Loucy (cell line): ENCODE measurements at regions not wholly inside any gene's neighbourhood (a gene's known extent, or its start where the extent isn't known, plus 50 kb on each side); places are given as distances from the start of the nearest gene placed in this dataset.

ENCODE experiments used
- H2AFZ ChIP-seq: fragments of 200-600 bp; sonication (generic); 2 replicates; pipeline ENCODE4 v1.6.0; 2016; ENCODE audit warnings: antibody characterized with exemption, mild to moderate bottlenecking, low read length, moderate library complexity
- H3F3A ChIP-seq: fragments of 200-600 bp; 2 replicates; pipeline ENCODE4 v1.6.0; 2016; ENCODE audit warnings: antibody characterized with exemption, low read depth, mild to moderate bottlenecking
- H3K27me3 ChIP-seq: fragments of 200-600 bp; sonication (generic); 2 replicates; pipeline ENCODE4 v1.6.1; 2014; ENCODE audit warnings: low read length, mild to moderate bottlenecking; ENCODE audit not compliant: insufficient read depth, poor library complexity, severe bottlenecking
- H3K36me3 ChIP-seq: fragments of 200-600 bp; sonication (generic); 2 replicates; pipeline ENCODE4 v1.6.1; 2016; ENCODE audit warnings: low read length; ENCODE audit not compliant: insufficient read depth
- H3K4me1 ChIP-seq: fragments of 200-600 bp; sonication (generic); 2 replicates; pipeline ENCODE4 v1.5.1; 2014; ENCODE audit warnings: low read length, mild to moderate bottlenecking; ENCODE audit not compliant: insufficient read depth, poor library complexity, severe bottlenecking
- H3K4me2 ChIP-seq: fragments of 200-600 bp; sonication (generic); 2 replicates; pipeline ENCODE4 v1.6.0; 2014; ENCODE audit warnings: antibody characterized with exemption, low read length, low read depth, mild to moderate bottlenecking; ENCODE audit not compliant: poor library complexity, severe bottlenecking
- H3K4me3 ChIP-seq: fragments of 200-600 bp; sonication (generic); 2 replicates; pipeline ENCODE4 v1.5.1; 2014; ENCODE audit warnings: low read length, mild to moderate bottlenecking, mixed read lengths; ENCODE audit not compliant: poor library complexity, severe bottlenecking
- H3K79me2 ChIP-seq: fragments of 200-600 bp; sonication (generic); 2 replicates; pipeline ENCODE4 v1.6.1; 2014; ENCODE audit warnings: low read length; ENCODE audit not compliant: insufficient read depth
- H3K9ac ChIP-seq: fragments of 200-600 bp; sonication (generic); 2 replicates; pipeline ENCODE4 v1.6.0; 2014; ENCODE audit warnings: mild to moderate bottlenecking, low read depth, low read length, moderate library complexity; ENCODE audit not compliant: poor library complexity, severe bottlenecking
- H3K9me2 ChIP-seq: fragments of 200-600 bp; sonication (generic); replicated peaks from 2 replicates; pipeline ENCODE4 v1.6.1; 2016; ENCODE audit warnings: low read depth, low read length, mixed read lengths
- H3K9me3 ChIP-seq: fragments of 200-600 bp; sonication (generic); 2 replicates; pipeline ENCODE4 v1.6.1; 2014; ENCODE audit warnings: mild to moderate bottlenecking, antibody characterized with exemption, low read length, low read depth; ENCODE audit not compliant: insufficient read depth
- H4K20me1 ChIP-seq: fragments of 200-600 bp; sonication (generic); 2 replicates; pipeline ENCODE4 v1.6.0; 2014; ENCODE audit warnings: antibody characterized with exemption, low read length, mild to moderate bottlenecking; ENCODE audit not compliant: insufficient read depth, poor library complexity, severe bottlenecking
- CTCF ChIP-seq: fragments of 200-600 bp; sonication (generic); conservative IDR thresholded peaks from 2 replicates; pipeline ENCODE4 v1.5.1; 2014; ENCODE audit warnings: mild to moderate bottlenecking, antibody characterized with exemption, low read length
- EZH2phosphoT487 ChIP-seq: fragments of 200-600 bp; IDR thresholded peaks from 2 replicates; pipeline ENCODE4 v1.6.1; 2018; ENCODE audit warnings: antibody characterized with exemption, mild to moderate bottlenecking, moderate library complexity, borderline replicate concordance

GRCh38 chr20:57091748-57092111 lies 174.7 kb downstream of the BMP7 start:
- Histone ChIP-seq H3K9ac (no peak overlapping the region), H3F3A (no peaks in the 10 kb centered on the region), H3K36me3 (no peaks in the 10 kb centered on the region), H3K4me1 (no peaks in the 10 kb centered on the region), H3K4me2 (peak overlapping the region; percentile 24), H3K4me3 (no peak overlapping the region), H2AFZ (0 out of 2 replicates have a peak overlapping the region, but pooled peaks have one; percentile 9), H4K20me1 (no peaks in the 10 kb centered on the region), H3K9me2 (no peaks in the 10 kb centered on the region), H3K79me2 (no peaks in the 10 kb centered on the region), H3K27me3 (no peaks in the 10 kb centered on the region), H3K9me3 (no peaks in the 10 kb centered on the region)
- TF ChIP-seq CTCF = no peak
- no peak for TF ChIP-seq EZH2phosphoT487

- Histone ChIP-seq H3F3A (no peaks in the 10 kb centered on the region), H2AFZ (0 out of 2 replicates have a peak overlapping the region, but pooled peaks have one; percentile 9), H3K4me2 (peak overlapping the region; percentile 24), H4K20me1 (no peaks in the 10 kb centered on the region), H3K9me3 (no peaks in the 10 kb centered on the region), H3K4me1 (no peaks in the 10 kb centered on the region), H3K9ac (no peak overlapping the region), H3K79me2 (no peaks in the 10 kb centered on the region), H3K36me3 (no peaks in the 10 kb centered on the region), H3K27me3 (no peaks in the 10 kb centered on the region), H3K9me2 (no peaks in the 10 kb centered on the region), H3K4me3 (no peak overlapping the region)
- TF ChIP-seq EZH2phosphoT487 (no peak), CTCF (peak; percentile 82)
These were observed 174.1 kb downstream of the BMP7 start for GRCh38 chr20:57092112-57092899.

- Histone ChIP-seq H3K36me3 (no peaks in the 10 kb centered on the region), H4K20me1 (no peaks in the 10 kb centered on the region), H3K4me3 (no peak overlapping the region), H3K9me3 (no peaks in the 10 kb centered on the region), H3K9ac (no peak overlapping the region), H3F3A (no peaks in the 10 kb centered on the region), H3K27me3 (no peaks in the 10 kb centered on the region), H3K4me2 (no peak overlapping the region), H2AFZ (no peak overlapping the region), H3K4me1 (no peaks in the 10 kb centered on the region), H3K9me2 (no peaks in the 10 kb centered on the region), H3K79me2 (no peaks in the 10 kb centered on the region)
- no peak for TF ChIP-seq EZH2phosphoT487
- no peak for TF ChIP-seq CTCF
These were observed 173.4 kb downstream of the BMP7 start for GRCh38 chr20:57092900-57093530.
